ENCODE measurements at regions not wholly inside any gene's neighbourhood (a gene's known extent, or its start where the extent isn't known, plus 50 kb on each side); places are given as distances from the start of the nearest gene placed in this dataset.

- TF ChIP-seq CTCF (IDR thresholded peaks at IDR 0.05), result no peak
- no peak for TF ChIP-seq POLR2A (IDR thresholded peaks at IDR 0.05)
These were observed 706.6 kb downstream of the PCDH19 start for GRCh38 chrX:99703473-99703872.

Measured in adrenal gland (tissue), 5 donors.